Mesendoderm (in vitro differentiated cells): ENCODE measurements at regions not wholly inside any gene's neighbourhood (a gene's known extent, or its start where the extent isn't known, plus 50 kb on each side); places are given as distances from the start of the nearest gene placed in this dataset.

Experiments used
- DNase-seq: peaks from one replicate; pipeline ENCODE4 v3.0.0; 2013
- H2AK5ac ChIP-seq: 2 replicates; pipeline ENCODE4 v1.6.1; 2013; ENCODE audit warnings: low read length, inconsistent platforms
- H2BK120ac ChIP-seq: 2 replicates; pipeline ENCODE4 v1.6.1; 2013; ENCODE audit warnings: low read depth, mild to moderate bottlenecking, low read length, moderate library complexity, mixed read lengths
- H2BK15ac ChIP-seq: replicated peaks from 2 replicates; pipeline ENCODE4 v1.6.1; 2013; ENCODE audit warnings: low read depth, mild to moderate bottlenecking, moderate library complexity
- H2BK5ac ChIP-seq: 2 replicates; pipeline ENCODE4 v1.6.1; 2013; ENCODE audit warnings: low read length, inconsistent platforms
- H3K18ac ChIP-seq: 2 replicates; pipeline ENCODE4 v1.6.1; 2013; ENCODE audit warnings: mild to moderate bottlenecking, low read length, mixed read lengths
- H3K23ac ChIP-seq: one replicate; pipeline ENCODE4 v1.6.1; 2013; ENCODE audit warnings: low read length
- H3K27ac ChIP-seq: 2 replicates; pipeline ENCODE4 v1.5.1; 2013; ENCODE audit warnings: low read depth, mild to moderate bottlenecking, inconsistent platforms, low read length, moderate library complexity
- H3K27me3 ChIP-seq: 2 replicates; pipeline ENCODE4 v1.6.1; 2013; ENCODE audit warnings: low read length, control low read depth, mild to moderate bottlenecking, inconsistent platforms; ENCODE audit not compliant: insufficient read depth, poor library complexity
- H3K36me3 ChIP-seq: 2 replicates; pipeline ENCODE4 v1.6.1; 2013; ENCODE audit warnings: low read length, inconsistent platforms; ENCODE audit not compliant: control insufficient read depth, insufficient read depth
- H3K4ac ChIP-seq: one replicate; pipeline ENCODE4 v1.6.1; 2013; ENCODE audit warnings: low read depth, mild to moderate bottlenecking, low read length, moderate library complexity
- H3K4me1 ChIP-seq: 2 replicates; pipeline ENCODE4 v1.6.1; 2013; ENCODE audit warnings: low read depth, low read length, inconsistent platforms; ENCODE audit not compliant: control insufficient read depth
- H3K4me2 ChIP-seq: 2 replicates; pipeline ENCODE4 v1.6.1; 2013; ENCODE audit warnings: low read length
- H3K4me3 ChIP-seq: 2 replicates; pipeline ENCODE4 v1.5.1; 2013; ENCODE audit warnings: mild to moderate bottlenecking, low read length
- H3K56ac ChIP-seq: one replicate; pipeline ENCODE4 v1.6.1; 2013; ENCODE audit warnings: low read length
- H3K79me1 ChIP-seq: 2 replicates; pipeline ENCODE4 v1.6.1; 2013; ENCODE audit warnings: low read length, inconsistent platforms
- H3K79me2 ChIP-seq: 2 replicates; pipeline ENCODE4 v1.6.1; 2013; ENCODE audit warnings: mild to moderate bottlenecking, low read length; ENCODE audit not compliant: control insufficient read depth, insufficient read depth
- H3K9ac ChIP-seq: 2 replicates; pipeline ENCODE4 v1.6.1; 2013; ENCODE audit warnings: low read length, inconsistent platforms
- H4K5ac ChIP-seq: one replicate; pipeline ENCODE4 v1.6.1; 2013; ENCODE audit warnings: low read length
- H4K8ac ChIP-seq: one replicate; pipeline ENCODE4 v1.6.1; 2013; ENCODE audit warnings: low read depth, mild to moderate bottlenecking, control low read depth, low read length, moderate library complexity
- WGBS: extraction: QIAGEN DNeasy Blood & Tissue Kit; methylation state at CpG from one replicate; pipeline ENCODE4 v1.1.7; 2013; ENCODE audit warnings: low lambda C conversion rate, missing lambda C conversion rate; ENCODE audit not compliant: insufficient coverage; ENCODE audit errors: extremely low coverage; 5-methylcytosine and 5-hydroxymethylcytosine counted together

- H3K18ac ChIP-seq, result no peak overlapping the region
- no peaks in the 10 kb centered on the region for H3K79me1 ChIP-seq
- no peak overlapping the region for H3K4me2 ChIP-seq
- H3K4me1 ChIP-seq, result no peaks in the 10 kb centered on the region
- H2AK5ac ChIP-seq, result no peak overlapping the region
- DNase-seq, result no peak
- no peak overlapping the region for H3K9ac ChIP-seq
- whole genome bisulfite sequencing, result no CpG with 5 or more reads among the region's 4 CpGs
- no peaks in the 10 kb centered on the region for H3K27me3 ChIP-seq
- H3K27ac ChIP-seq, result no peak overlapping the region
- H4K5ac ChIP-seq, result no peak overlapping the region
- no peak overlapping the region for H3K4ac ChIP-seq
- H2BK120ac ChIP-seq, result no peak overlapping the region
- no peak overlapping the region for H3K4me3 ChIP-seq
- H3K79me2 ChIP-seq, result no peaks in the 10 kb centered on the region
- H3K56ac ChIP-seq, result no peak overlapping the region
- no peak overlapping the region for H2BK5ac ChIP-seq
- no peak overlapping the region for H4K8ac ChIP-seq
- H2BK15ac ChIP-seq, result no peak overlapping the region
- H3K23ac ChIP-seq, result no peak overlapping the region
- H3K36me3 ChIP-seq, result no peaks in the 10 kb centered on the region
Measured at GRCh38 chr7:28231176-28231575, 50.6 kb upstream of the JAZF1 start.

DNA sequence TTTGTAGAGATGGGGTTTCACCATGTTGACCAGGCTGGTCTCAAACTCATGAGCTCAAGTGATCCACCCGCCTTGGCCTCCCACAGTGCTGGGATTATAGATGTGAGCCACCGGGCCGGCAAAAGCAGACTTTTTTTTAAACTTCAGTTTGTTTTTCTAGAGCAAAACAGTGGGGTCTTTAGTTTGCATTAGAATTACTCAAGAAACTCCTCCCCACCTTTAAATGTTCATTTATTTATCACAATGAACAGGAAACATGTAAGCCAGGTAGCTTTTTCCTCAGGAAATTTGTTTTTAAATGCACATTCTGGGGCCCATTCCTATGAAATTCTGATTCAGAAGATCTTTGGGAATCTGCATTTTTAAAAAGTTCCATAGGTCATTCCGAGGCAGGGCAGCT lies 56.0 kb upstream of the JAZF1 start:
- Histone ChIP-seq H3K4me3 (no peak overlapping the region), H2BK15ac (no peak overlapping the region), H3K4me1 (no peaks in the 10 kb centered on the region), H4K8ac (no peak overlapping the region), H3K4ac (no peak overlapping the region), H3K79me1 (no peaks in the 10 kb centered on the region), H3K79me2 (no peaks in the 10 kb centered on the region), H3K18ac (no peak overlapping the region), H3K27me3 (no peaks in the 10 kb centered on the region), H3K9ac (no peak overlapping the region), H3K56ac (no peak overlapping the region), H2BK5ac (no peak overlapping the region), H3K36me3 (no peaks in the 10 kb centered on the region), H2BK120ac (no peak overlapping the region), H2AK5ac (no peak overlapping the region), H3K27ac (no peak overlapping the region), H3K4me2 (no peak overlapping the region), H3K23ac (no peak overlapping the region), H4K5ac (no peak overlapping the region)
- WGBS, result no CpG with 5 or more reads among the region's 4 CpGs
- no peak for DNase-seq

DNA sequence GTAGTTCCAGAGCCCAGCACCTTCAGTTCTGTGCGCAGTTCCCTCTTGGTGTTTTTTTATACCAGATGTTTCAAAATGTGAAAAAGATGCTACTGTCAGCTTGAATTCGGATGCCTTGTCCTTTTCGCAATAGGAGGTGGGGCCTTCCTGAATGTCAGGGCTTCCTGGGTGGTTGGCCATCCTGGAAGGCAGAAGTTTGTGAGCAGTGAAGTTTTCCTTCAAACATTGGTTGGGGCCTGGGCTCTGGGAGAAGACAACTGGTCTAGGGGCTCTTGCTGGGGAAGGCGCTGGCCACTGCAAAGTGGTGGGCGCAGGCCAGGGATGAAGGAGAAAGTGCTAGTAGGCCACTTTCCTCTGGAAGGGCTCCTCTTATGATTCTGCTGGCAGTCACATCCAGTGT lies 56.8 kb upstream of the JAZF1 start:
- Histone ChIP-seq H3K4me2 (no peak overlapping the region), H3K27me3 (no peaks in the 10 kb centered on the region), H3K4ac (no peak overlapping the region), H3K36me3 (no peaks in the 10 kb centered on the region), H3K18ac (no peak overlapping the region), H3K79me1 (no peaks in the 10 kb centered on the region), H3K56ac (no peak overlapping the region), H3K23ac (no peak overlapping the region), H3K4me1 (no peaks in the 10 kb centered on the region), H2AK5ac (no peak overlapping the region), H4K8ac (no peak overlapping the region), H2BK5ac (no peak overlapping the region), H3K79me2 (no peaks in the 10 kb centered on the region), H2BK15ac (no peak overlapping the region), H3K9ac (no peak overlapping the region), H4K5ac (no peak overlapping the region), H3K4me3 (no peak overlapping the region), H2BK120ac (no peak overlapping the region), H3K27ac (no peak overlapping the region)
- no peak for DNase-seq
- no CpG with 5 or more reads among the region's 5 CpGs for WGBS

DNA sequence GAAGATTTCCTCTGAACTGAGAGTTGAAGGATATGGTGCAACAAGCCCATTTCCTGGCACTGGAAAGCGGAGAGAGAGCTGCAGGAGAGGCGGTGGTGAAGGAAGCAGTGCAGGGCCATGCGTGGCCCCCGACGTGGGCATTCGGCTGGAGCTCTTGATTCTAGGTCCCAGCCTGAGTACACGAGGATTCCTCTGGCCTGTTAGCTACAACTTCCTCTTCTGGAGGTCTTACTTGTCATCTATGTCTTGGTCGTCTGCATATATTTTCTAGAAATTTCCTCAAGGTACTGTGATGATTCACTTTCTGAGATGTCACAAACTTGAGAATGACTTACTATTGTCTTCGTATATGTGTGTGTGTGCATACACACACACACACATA lies 59.2 kb upstream of the JAZF1 start:
- Histone ChIP-seq H3K9ac (no peak overlapping the region), H3K56ac (no peak overlapping the region), H3K4ac (no peak overlapping the region), H2BK120ac (no peak overlapping the region), H2BK5ac (no peak overlapping the region), H3K23ac (no peak overlapping the region), H3K79me1 (no peaks in the 10 kb centered on the region), H4K8ac (no peak overlapping the region), H2BK15ac (no peak overlapping the region), H3K18ac (no peak overlapping the region), H3K27ac (no peak overlapping the region), H3K79me2 (no peaks in the 10 kb centered on the region), H3K4me2 (no peak overlapping the region), H3K4me1 (no peaks in the 10 kb centered on the region), H2AK5ac (no peak overlapping the region), H3K4me3 (no peak overlapping the region), H3K27me3 (no peaks in the 10 kb centered on the region), H3K36me3 (no peaks in the 10 kb centered on the region), H4K5ac (no peak overlapping the region)
- WGBS, result no CpG with 5 or more reads among the region's 9 CpGs
- no peak for DNase-seq

DNA sequence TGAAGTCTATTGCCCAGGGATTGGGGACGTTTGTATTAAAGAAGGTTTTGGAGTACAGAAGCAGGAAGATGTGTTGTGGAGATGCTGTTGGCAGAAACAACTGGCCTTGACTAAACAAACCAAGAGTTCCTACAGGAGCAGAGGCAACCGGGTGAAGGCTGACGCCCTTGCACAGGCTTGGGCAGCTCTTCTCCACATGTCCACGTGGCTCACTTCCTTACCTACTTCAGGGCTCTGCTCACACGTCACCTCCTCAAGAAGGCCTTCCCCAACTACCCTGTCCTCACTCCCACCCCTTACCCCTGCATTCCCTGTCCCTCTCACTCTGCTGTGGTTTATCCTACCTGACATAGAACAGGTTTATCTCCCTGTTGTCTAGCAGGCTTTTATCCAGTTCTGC lies 59.9 kb upstream of the JAZF1 start:
- no peaks in the 10 kb centered on the region for H3K79me1 ChIP-seq
- no peak overlapping the region for H3K4me2 ChIP-seq
- no peak overlapping the region for H4K5ac ChIP-seq
- H3K27ac ChIP-seq, result no peak overlapping the region
- no peaks in the 10 kb centered on the region for H3K79me2 ChIP-seq
- no CpG with 5 or more reads among the region's 5 CpGs for WGBS
- no peak overlapping the region for H3K4me3 ChIP-seq
- H2BK120ac ChIP-seq, result no peak overlapping the region
- no peak for DNase-seq
- no peak overlapping the region for H2BK15ac ChIP-seq
- no peak overlapping the region for H3K23ac ChIP-seq
- no peaks in the 10 kb centered on the region for H3K36me3 ChIP-seq
- H3K56ac ChIP-seq, result no peak overlapping the region
- H3K9ac ChIP-seq, result no peak overlapping the region
- no peak overlapping the region for H3K4ac ChIP-seq
- H3K18ac ChIP-seq, result no peak overlapping the region
- no peaks in the 10 kb centered on the region for H3K4me1 ChIP-seq
- no peak overlapping the region for H2AK5ac ChIP-seq
- H3K27me3 ChIP-seq, result no peaks in the 10 kb centered on the region
- no peak overlapping the region for H2BK5ac ChIP-seq
- no peak overlapping the region for H4K8ac ChIP-seq

GRCh38 chr7:28243861-28244260 lies 63.3 kb upstream of the JAZF1 start:
- Histone ChIP-seq H3K23ac (no peak overlapping the region), H3K4me2 (no peak overlapping the region), H3K4me3 (no peak overlapping the region), H3K18ac (no peak overlapping the region), H3K4me1 (no peaks in the 10 kb centered on the region), H2BK5ac (no peak overlapping the region), H3K9ac (no peak overlapping the region), H3K4ac (no peak overlapping the region), H4K8ac (no peak overlapping the region), H4K5ac (no peak overlapping the region), H3K27me3 (no peaks in the 10 kb centered on the region), H2AK5ac (no peak overlapping the region), H3K36me3 (no peaks in the 10 kb centered on the region), H3K27ac (no peak overlapping the region), H3K56ac (no peak overlapping the region), H2BK120ac (no peak overlapping the region), H2BK15ac (no peak overlapping the region), H3K79me2 (no peaks in the 10 kb centered on the region), H3K79me1 (no peaks in the 10 kb centered on the region)
- peak; percentile 50 for DNase-seq
- no CpG with 5 or more reads among the region's 5 CpGs for WGBS
